ENCODE measurements at regions not wholly inside any gene's neighbourhood (a gene's known extent, or its start where the extent isn't known, plus 50 kb on each side); places are given as distances from the start of the nearest gene placed in this dataset.

DNA sequence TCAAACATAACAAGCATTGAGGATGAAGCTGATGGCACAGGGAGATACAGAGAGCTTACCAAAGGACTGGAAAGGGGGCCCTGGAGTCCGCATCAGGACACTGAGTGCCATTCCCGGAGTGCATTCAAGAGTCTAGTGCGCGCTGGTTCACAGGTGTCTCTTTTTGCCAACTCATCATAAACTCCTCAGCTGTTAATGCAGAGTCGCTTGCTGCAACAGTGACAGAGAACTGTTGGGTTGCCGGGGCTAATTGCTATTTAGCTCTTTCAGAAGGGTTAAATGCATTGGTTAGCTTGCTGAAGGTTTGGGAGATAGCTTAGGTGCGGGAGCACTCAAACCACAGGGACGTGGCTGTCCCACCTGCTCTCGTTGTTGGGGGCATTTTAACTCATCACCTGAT is 1091.6 kb upstream of the EEF2KMT start:
- no peak for DNase-seq

DNA sequence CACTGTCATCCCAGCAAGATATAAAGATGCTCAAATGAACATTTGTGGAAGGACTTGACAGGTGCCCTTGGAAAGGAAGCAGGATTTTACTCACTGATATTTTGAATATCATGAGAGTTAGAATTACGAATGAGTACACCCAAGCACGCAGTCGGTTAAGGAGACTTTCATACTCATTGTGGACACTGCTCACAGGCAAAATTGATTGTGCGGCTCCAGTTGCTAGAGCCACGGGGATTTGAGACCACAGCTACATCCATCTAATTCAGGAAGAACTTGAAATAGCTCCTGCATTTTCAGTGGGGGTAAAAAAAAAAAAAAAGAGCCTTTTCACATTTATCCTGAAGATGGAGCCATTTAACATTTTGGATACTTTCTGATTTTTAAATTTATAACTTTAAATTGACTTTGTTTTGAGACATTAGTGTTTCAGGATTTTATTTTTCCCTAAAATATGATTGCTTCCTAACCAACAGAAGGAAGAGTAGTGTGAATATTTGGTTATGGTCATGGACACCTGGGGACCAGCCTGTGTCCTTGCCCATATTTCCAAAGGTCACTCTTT is 1080.1 kb upstream of the EEF2KMT start:
- DNase-seq, result no peak

DNA sequence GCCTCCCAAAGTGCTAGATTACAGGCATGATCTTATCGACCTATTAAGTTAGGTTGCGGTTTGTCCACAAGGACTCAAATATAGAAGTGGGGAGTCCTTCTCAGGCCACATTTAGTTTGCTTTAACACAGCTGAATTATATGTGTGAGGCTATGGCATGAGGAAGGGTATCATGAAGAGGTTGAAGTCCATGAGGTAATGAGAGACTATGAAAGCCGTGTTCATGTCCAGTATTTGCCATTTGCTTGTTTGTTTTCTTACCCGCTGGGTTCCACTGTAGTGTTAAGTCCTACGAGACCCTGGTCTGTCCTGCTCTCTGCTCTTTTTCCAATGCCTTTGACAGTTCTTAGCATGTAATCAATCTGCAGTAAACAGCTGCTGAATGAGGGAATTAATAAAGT is 1072.4 kb upstream of the EEF2KMT start:
- no peak for DNase-seq

DNA sequence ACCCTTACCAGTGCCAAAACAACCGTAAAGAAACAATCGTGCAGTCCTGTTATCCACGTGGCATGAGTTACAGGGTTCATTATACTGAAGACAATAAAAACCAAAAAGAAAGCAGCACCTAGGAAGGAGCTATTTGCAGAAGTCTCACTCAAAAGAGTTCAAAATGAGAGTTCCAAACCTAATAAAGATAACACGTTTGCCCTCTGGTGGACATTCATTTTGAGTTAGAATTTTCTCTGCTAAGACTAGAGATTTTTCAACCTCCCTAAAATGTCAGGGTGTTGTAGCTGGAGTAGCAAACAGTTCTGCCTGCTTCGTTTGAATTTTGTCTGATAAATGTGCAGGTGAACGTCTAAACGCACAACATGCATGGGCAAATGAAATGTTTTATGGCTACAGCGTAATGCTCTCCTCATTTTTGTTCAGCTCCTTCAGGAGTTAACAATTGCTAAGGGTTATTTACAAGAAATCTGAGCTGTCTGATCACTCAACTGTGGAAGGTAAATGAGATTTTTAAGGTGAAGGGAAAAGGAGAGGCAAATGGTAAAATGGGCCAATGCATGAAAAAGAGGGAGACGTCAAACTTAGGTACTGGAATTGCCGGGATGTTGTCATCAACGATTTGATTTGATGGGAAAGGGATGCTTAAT is 1067.9 kb upstream of the EEF2KMT start:
- no peak for DNase-seq

DNA sequence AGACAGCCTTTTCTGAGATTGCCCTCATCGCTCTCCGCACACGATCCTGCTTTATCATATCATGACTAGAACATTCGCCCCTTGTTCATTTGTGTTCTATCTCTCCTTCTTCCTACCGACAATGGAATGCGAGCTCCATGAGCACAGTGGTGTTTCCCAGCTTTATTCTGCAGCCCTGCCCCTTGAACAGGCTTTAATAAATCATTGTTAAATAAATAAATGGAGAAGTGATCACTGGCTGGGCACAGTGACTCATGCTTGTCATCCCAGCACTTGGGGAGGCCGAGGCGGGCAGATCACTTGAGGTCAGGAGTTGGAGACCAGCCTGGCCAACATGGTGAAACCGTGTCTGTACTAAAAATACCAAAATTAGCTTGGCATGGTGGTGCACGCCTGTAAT is 1063.3 kb upstream of the EEF2KMT start:
- no peak for DNase-seq

DNA sequence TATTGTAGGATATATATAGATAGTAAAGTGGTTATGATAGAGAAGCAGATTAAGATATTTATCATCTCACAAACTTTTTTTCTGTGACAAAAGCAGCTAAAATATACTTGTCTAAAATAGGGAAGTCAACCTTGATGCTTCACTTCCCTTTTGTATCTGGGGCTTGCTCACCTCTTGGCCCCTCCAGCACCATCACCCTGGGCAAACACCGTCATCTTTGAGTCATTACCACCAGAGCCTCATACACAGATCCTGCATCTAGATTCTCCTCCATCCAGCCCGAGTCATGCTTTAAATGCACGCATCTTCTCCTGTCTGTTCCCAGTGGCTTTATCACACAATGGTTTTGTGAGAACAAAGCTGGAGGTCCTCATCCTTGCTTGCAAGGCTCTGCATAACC is 1062.7 kb upstream of the EEF2KMT start:
- no peak for DNase-seq

DNA sequence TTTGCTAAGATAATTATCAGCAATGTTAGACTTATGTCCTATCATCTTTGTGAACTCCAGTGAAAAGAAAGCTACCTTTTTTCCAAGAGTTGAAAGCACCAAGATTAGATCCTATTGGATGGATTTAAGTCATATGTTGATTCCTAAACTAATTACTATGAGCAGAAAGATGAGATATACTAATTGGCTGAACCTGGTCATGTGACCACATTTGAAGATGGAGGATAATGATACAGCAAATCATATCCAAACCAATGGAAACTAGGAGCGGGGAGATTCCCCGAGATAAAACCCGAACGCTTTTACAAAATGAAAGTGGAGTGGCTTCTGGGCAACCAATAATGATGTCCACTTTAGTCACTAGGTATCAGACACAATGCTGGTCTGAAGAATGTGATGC is 1060.2 kb upstream of the EEF2KMT start:
- DNase-seq, result no peak

DNA sequence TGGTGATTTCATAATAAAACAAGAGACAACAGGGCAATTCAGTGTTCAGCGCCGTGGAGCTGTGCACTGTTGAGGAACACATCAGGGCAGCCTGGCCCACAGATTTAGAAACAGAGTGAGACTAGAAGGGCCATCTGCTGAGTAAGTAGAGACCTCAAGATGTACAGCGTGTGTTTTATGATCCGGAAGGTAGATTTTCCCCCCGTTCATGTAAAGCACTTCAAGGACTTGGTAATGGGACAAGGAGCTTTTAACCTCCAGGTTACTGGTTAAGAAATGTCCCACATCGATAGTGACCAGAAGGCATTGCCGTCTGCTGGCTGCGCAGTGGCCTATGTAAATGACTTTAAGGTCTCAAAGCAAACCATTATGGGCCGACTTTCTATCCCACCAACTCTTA is 1057.7 kb upstream of the EEF2KMT start:
- no peak for DNase-seq

DNA sequence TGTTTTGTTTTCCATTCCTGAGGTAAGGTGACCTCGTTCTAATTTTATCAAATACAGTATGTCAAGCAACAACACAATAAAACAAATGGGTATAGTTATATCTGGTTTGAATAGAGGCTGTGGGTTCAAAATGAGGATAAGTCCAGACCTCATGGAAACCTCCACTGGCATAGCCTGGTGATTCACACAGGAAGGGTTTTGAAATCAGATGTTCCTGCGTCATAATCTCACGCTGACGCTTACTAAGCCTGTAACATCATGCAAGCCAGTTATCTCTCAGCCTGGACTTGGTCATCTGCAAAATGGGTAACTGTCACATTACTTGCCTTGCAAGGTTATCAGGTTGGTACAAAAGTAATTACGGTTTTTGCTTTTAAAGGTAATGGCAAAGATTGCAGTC is 1056.3 kb upstream of the EEF2KMT start:
- no peak for DNase-seq

DNA sequence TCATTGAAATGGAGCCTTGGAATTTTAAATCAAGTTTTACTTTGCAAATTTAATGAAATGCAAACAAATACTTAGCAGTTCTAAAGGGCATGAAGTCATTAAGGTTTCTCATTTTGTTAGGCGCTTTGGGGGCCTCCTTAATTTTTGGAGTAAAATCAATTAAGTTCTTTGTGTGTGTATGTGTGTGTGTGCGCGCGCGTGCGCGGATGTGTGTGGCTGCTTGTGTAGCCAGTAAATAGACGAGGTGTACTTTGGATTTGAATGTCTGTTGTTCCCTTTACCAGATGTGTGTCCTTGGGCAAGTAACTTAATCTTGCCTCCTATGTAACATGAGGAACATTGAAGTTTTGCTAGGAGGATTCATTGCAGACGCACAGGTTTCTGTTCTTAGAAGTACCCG is 1051.4 kb upstream of the EEF2KMT start:
- no peak for DNase-seq

DNA sequence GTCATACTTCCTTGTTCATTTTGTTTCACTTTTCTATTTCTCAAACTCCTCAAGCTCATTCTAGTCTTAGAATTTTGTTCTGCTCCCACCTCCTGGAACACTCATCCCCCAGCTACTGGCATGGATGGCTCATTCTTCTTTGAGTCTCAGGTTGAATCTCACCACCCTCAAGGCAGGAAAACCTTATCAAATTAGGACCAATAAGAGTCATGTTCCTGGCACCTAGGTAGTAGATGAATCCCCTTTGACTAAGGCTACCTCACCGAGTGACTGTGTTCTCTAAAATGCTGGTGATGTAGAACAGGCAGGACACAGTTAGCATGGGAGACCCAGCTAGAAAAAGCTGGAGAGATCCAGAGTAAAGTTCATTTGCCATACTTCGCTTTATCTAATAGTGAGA is 1050.8 kb upstream of the EEF2KMT start:
- DNase-seq, result no peak

DNA sequence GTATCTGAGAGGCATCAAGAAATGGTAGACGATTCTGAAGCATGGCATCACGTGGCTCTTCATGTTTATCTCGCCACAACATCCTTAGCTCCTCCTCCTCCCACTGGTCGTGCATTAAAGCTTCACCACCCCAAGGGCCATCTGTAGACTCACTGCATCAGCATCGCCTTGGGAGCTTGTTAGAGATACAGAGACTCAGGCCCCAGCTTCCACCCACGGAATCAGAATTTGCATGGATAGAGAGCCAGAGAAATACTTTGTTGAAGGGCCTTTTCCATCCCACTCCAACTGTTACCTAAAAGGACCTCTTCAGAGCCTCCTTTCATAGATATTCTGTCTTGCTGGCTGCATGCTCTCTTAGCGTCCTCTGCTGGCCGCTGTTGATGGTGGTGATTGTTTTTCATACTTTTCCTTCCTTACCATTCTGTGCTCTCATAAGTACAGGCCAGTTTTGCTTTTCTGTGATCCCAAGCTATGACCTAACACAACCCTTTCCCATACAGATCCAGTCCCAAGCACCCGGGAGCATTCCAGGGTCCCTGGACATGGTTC is 1049.4 kb upstream of the EEF2KMT start:
- no peak for DNase-seq

DNA sequence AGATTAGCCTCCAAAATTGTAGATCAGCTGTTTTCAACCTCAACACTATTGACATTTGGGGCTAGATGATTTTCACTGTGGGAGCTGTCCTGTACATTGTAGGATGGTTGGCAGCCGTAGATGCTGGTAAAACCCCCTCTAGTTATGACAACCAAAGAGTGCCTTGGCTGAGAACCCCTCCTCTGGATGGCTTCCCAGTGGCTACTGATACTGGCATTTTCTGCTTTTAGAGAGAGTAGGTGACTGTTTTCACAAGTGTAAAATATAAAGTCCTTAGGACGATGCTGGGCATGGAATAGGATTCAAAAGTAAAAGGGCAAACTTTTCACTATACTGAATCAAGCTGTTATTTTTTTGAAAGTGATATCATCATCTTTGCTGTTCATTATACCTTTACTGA is 1048.8 kb upstream of the EEF2KMT start:
- DNase-seq, result no peak

DNA sequence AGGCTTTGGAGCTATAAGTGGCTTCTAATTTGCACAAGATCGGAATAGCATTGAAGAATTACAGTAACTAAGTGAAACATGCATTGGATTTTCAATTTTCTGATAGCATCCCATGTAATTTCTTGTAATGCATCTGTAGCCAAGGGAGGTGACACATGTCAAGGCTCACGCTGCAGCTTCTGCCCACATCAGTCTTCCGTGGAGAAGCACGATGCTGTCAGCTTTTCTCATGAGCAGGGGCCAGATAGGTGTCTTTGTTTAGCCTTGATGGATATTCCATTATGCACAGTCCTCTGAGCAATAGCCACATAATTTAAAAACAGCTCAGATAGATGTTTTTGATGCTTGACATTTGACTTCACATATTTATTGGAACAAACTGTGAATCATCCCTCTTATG is 1046.9 kb upstream of the EEF2KMT start:
- no peak for DNase-seq

DNA sequence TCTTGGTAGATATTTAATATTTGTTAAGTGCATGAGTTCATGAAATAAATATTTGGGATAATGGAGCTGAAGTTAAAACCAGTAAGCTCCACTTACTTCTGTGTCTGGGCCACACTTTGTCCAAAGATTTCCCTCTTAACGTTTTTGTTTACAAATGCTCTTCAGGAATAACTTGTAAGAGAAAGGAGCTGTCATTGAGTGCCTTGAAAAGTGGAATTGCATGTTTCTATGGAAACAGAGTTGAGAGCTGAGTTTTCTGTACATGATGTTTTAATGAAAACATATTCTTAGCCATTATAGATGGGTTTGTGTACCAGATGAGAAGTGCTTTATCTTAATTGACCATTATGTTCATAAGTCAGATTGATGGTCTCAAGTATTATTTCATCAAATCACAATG is 1045.4 kb upstream of the EEF2KMT start:
- no peak for DNase-seq

DNA sequence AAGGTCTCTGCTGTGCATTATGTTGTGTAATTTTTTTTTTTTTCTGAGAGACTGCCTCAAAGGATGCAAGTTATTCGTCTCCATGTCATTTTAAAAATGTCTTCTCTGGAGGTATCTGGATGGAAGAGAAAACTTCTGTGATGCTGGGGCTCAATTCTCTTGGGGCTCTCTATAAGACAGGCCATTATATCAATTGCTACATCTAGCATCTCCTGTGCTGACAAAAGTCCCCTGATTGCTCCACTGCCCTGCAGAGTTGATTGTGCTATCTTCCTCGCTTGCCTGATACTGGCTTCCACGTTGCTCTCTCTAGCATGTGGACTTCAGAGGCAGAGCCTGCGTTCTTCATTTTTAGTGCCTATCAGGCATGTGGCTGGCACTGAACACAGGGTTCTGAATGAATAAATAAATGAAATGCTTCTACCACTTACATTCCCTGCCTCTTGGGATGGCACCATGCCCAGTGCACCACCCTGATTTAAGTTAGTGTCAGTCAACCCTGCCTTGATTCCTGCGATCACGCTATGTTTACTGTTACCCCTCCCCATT is 1035.5 kb upstream of the EEF2KMT start:
- no peak for DNase-seq

DNA sequence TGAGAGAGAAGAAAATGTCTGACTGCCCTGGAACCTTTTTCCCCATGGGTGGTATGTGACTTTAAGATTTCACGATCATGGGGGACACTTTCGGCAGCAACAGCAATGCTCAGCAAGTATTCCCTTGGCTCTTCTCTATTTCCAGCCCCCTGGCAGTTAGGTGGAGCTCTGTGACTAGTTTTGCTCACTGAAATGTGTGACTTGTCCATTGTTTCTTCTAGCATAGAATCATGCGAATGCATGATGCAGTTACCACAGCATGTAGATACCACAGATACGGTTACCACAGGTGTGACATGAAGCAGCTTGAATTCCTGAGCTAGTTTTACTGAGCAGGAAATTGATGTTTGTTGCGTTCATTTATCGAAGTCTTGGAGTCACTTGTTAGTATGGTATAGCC is 1034.5 kb upstream of the EEF2KMT start:
- DNase-seq, result no peak

DNA sequence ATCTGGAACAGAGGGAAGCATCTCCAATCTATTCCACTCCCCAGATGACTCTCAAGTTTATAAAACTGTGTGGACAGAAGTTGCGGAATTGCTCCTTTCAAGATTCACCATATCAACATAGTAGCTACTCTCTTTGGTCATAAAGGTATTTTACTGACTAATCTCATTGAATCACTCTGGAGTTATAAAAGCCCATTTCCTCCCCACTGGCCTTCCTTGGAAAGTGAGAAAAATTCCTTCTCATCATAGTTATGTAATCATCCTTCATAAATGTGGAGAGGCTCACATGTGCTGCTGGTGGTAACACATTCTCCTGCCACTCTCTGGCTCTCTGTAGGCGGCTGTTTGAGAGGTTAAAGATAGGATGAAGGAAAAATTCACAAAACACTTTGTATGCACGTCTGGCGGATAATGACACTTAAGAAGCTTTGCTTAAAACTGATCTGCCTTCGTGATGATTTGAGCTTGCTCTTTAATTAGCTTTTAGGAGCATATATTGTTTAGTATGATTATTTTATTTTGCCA is 1034.0 kb upstream of the EEF2KMT start:
- no peak for DNase-seq

DNA sequence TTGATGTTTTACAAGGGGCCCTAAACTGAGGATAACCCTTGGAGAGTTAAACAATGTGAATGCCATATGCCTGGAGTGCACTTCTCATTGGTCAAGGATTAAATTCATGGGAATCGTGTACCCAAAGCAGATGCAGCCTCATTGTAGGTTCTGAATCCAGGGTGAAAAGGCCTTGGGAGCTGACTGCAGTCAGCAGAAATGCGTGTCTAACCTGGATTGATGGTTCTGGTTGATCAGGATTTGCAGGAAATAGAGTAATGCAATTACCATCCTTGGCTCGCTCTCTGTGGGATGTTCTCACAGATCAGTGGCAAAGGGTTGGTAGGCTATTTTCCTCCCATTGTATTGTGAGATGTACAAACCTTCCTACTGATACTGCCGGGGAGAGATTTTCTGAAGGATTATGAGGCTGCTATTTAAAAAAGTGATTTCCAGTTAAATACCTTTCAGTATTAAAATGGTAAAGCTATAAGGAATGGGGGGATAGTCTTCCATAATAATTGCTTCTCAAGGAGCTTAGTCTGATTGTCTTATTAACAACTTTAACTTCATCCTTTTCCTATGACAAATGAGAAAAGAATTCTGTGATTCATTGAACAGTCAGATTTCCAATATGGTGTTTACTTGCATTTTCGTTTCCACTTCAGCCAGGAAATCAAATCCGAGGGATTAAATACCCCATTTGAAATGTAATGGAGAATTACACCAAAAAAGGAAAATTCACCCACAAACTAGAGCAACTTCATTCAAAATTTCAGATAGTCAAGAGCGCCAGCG is 1028.1 kb upstream of the EEF2KMT start:
- DNase-seq, result no peak

DNA sequence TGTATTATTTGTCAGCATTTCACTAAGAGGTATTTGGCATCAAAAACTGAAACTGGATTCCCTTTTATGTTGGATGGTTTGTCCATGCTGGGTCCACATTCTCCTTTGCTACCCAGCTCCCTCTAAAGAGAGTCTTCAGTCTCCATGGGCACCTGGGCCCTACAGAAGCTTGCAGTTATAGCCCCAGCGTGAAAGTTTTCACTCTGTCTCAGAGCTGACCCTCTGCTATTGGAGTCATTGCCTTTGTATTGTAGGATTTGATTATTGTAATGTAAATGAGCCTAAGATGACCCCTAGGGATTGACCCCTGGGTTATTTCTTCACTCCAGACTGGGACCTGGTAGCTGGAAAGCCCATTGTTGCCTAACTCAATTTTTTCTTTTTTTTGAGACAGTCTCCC is 1026.5 kb upstream of the EEF2KMT start:
- no peak for DNase-seq

DNA sequence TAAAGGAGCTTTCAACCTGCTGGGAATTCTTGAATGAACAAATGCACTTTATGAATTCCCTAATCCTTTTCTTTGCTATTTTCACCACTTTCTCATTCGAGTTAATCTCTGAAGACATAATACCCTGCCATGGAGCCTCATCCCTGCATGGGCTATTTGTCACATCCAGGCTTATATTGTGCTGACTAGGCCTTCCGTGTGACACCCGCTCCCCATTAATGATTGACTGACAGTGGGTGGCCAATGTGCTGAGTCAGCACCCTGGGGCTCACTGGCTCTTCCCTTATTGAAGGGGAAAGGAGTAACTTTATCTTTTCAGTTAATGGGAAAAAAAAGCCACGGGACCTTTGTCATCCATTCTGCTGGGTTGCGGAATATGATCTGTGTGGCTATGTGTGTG is 1024.8 kb upstream of the EEF2KMT start:
- no peak for DNase-seq

DNA sequence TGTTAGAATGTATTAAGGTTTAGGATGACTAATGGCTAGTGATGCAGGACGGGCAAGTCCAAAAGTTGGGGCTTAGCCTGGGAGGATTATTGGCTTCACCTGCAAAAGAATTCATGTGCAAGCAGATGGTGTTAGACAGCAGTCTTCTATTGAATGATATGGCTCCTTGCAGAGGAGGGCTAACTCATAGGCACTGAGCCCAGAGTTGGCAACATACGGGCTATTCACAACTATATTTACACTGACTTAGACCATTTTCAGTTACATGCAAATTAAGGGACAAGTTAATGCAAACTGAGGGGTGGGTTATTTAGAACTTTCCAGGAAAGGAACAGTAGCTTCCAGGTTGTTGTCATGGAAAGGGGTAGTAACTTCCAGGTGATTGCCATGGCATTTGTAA is 1017.1 kb upstream of the EEF2KMT start:
- no peak for DNase-seq

DNA sequence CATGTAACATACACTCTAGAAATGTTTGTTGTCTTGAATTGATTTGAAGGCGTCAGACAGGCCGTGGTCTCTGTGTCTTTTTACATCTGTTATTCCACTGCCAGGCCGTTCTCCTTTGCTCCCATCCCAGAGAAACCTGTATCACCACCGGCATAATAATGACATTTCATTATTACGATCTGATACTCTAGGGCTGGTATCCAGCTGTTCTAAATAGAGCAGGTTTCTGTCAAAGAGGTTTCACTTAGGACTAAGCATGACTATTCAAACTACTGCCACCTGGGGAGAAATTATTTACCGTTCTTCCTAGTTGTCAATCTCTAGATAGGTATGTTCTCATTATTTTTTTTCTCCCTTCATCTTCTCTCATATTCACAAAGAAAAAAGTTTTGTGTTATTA is 1016.2 kb upstream of the EEF2KMT start:
- DNase-seq, result no peak

DNA sequence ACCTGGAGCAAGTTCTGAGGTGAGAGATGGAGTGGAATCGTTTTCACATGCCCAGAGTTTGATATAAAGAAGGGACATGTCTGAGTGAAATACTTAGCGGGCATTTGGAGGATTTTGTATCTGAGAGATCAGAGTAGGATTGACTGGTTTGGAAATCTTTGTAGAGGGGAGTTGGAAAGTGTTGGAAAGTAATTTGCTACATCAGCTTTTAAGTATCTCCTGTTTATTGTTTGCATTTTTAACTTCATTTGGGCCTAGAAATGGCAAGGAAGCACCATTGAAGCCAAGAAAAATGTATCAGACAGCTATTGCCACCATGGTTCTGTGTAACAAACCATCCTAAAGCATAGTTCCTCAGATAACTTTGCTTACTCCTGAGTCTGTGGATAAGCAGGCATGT is 1015.1 kb upstream of the EEF2KMT start:
- DNase-seq, result no peak

All from central memory CD4-positive, alpha-beta T cell (primary cell).